Caco-2 (cell line): ENCODE measurements at regions not wholly inside any gene's neighbourhood (a gene's known extent, or its start where the extent isn't known, plus 50 kb on each side); places are given as distances from the start of the nearest gene placed in this dataset.

ENCODE experiments used
- BruUV-seq: library from RNA; stranded (reverse); fragments of 400-500 nt; replicated peaks from 2 replicates; lab custom pipeline; 2021; lab: Mats Ljungman, UMichigan
- CTCF ChIA-PET: fragments of 300-600 bp; sonication (Branson Sonifier 250); formaldehyde crosslinking; loops from one replicate; lab custom pipeline; 2022; ENCODE audit warnings: antibody characterized with exemption; lab: Charles Lee
- POLR2A ChIA-PET: fragments of 300-600 bp; sonication (Branson Sonifier 250); formaldehyde crosslinking; loops from one replicate; lab custom pipeline; 2022; ENCODE audit warnings: antibody characterized with exemption; lab: Charles Lee
- DNase-seq, 2 experiments: peaks; one replicate each; pipeline versions ENCODE4 v3.0.0 to v3.0.0-alpha.2; 2020 to 2022
- H3K27me3 ChIP-seq: replicated peaks from 2 replicates; pipeline ENCODE4 v1.6.0; 2011; ENCODE audit warnings: low read length; ENCODE audit not compliant: control insufficient read depth, insufficient read depth
- H3K36me3 ChIP-seq: 2 replicates; pipeline ENCODE4 v1.5.1; 2011; ENCODE audit warnings: low read length; ENCODE audit not compliant: control insufficient read depth, insufficient read depth
- H3K4me1 ChIP-seq: fragments of 250-450 bp; sonication (Bioruptor Pico); 2 replicates; pipeline ENCODE4 v1.5.1; 2020; ENCODE audit warnings: mild to moderate bottlenecking
- H3K4me3 ChIP-seq: 2 replicates; pipeline ENCODE4 v1.5.1; 2011; ENCODE audit warnings: low read depth, mild to moderate bottlenecking, control low read depth, low read length
- H3K9me3 ChIP-seq: fragments of 250-450 bp; sonication (Bioruptor Pico); 2 replicates; pipeline ENCODE4 v1.5.1; 2020; ENCODE audit warnings: mild to moderate bottlenecking, moderate library complexity
- H3K27ac Mint-ChIP-seq: one replicate; pipeline ENCODE4 v1.8.0; 2022; ENCODE audit warnings: mixed read lengths; ENCODE audit not compliant: unreplicated experiment
- H3K27me3 Mint-ChIP-seq: one replicate; pipeline ENCODE4 v1.8.0; 2022; ENCODE audit warnings: mixed read lengths; ENCODE audit not compliant: insufficient read depth, unreplicated experiment
- H3K36me3 Mint-ChIP-seq: one replicate; pipeline ENCODE4 v1.8.0; 2022; ENCODE audit warnings: mild to moderate bottlenecking, mixed read lengths; ENCODE audit not compliant: insufficient read depth, unreplicated experiment
- H3K4me1 Mint-ChIP-seq: one replicate; pipeline ENCODE4 v1.8.0; 2022; ENCODE audit warnings: low read depth, mixed read lengths; ENCODE audit not compliant: unreplicated experiment
- H3K4me3 Mint-ChIP-seq: one replicate; pipeline ENCODE4 v1.8.0; 2022; ENCODE audit warnings: mild to moderate bottlenecking, moderate library complexity, mixed read lengths; ENCODE audit not compliant: unreplicated experiment
- H3K9me3 Mint-ChIP-seq: one replicate; pipeline ENCODE4 v1.8.0; 2022; ENCODE audit warnings: mixed read lengths; ENCODE audit not compliant: unreplicated experiment
- intact Hi-C: fragments of 100-400 bp; cut with micrococcal nuclease; formaldehyde crosslinking; loops from one replicate; pipeline ENCODE4 v1.10.0; 2022; ENCODE audit not compliant: unreplicated experiment
- TF ChIP-seq, protein P1 (sequence below), 2 experiments: fragments of 200-600 bp in 1 of 2; IDR thresholded peaks; 1 replicate in 1 of 2; 2 replicates in 1 of 2; pipeline versions ENCODE4 v1.5.1 to v1.8.0; 2011 to 2022; ENCODE audit warnings: antibody characterized with exemption in 1 of 2, control low read depth in 1 of 2, inconsistent platforms in 1 of 2, low read depth in 1 of 2, low read length in 1 of 2, mild to moderate bottlenecking in 1 of 2, moderate library complexity in 1 of 2; ENCODE audit not compliant: insufficient read depth in 1 of 2, severe bottlenecking in 1 of 2, unreplicated experiment in 1 of 2

- BruUV-seq = no TSS peak
- CTCF ChIA-PET = no interaction called here
- H3K4me3 Mint-ChIP-seq = no peak overlapping the region
- POLR2A ChIA-PET = no interaction called here
- H3K4me3 ChIP-seq = no peak overlapping the region
- H3K9me3 Mint-ChIP-seq = no peaks in the 10 kb centered on the region
- no peaks in the 10 kb centered on the region for H3K9me3 ChIP-seq
- intact Hi-C loops = no loop called here
- H3K27ac Mint-ChIP-seq = no peak overlapping the region
- H3K4me1 Mint-ChIP-seq = peaks cover 5% of the 10 kb centered on the region
- H3K36me3 ChIP-seq = no peaks in the 10 kb centered on the region
- H3K36me3 Mint-ChIP-seq = no peaks in the 10 kb centered on the region
- H3K27me3 ChIP-seq = peaks cover 1% of the 10 kb centered on the region; the same call in 1 of the 2 replicates
- H3K4me1 ChIP-seq = no peaks in the 10 kb centered on the region
- TF ChIP-seq, protein P1, sequence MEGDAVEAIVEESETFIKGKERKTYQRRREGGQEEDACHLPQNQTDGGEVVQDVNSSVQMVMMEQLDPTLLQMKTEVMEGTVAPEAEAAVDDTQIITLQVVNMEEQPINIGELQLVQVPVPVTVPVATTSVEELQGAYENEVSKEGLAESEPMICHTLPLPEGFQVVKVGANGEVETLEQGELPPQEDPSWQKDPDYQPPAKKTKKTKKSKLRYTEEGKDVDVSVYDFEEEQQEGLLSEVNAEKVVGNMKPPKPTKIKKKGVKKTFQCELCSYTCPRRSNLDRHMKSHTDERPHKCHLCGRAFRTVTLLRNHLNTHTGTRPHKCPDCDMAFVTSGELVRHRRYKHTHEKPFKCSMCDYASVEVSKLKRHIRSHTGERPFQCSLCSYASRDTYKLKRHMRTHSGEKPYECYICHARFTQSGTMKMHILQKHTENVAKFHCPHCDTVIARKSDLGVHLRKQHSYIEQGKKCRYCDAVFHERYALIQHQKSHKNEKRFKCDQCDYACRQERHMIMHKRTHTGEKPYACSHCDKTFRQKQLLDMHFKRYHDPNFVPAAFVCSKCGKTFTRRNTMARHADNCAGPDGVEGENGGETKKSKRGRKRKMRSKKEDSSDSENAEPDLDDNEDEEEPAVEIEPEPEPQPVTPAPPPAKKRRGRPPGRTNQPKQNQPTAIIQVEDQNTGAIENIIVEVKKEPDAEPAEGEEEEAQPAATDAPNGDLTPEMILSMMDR (IDR thresholded peaks at IDR 0.05; ENCODE audit: insufficient read depth in 1 of 2, low read depth in 1 of 2, low read length in 1 of 2, severe bottlenecking in 1 of 2, unreplicated experiment in 1 of 2) = no peak
- peaks cover 15% of the 10 kb centered on the region for H3K27me3 Mint-ChIP-seq
- DNase-seq = no peak
These were observed 86.3 kb upstream of the IER5L start for GRCh38 chr9:129264388-129264787.

GRCh38 chr9:129263836-129264235 lies 85.8 kb upstream of the IER5L start:
- intact Hi-C loops = no loop called here
- H3K36me3 Mint-ChIP-seq = no peaks in the 10 kb centered on the region
- H3K27ac Mint-ChIP-seq = no peak overlapping the region
- no peaks in the 10 kb centered on the region for H3K9me3 Mint-ChIP-seq
- no TSS peak for BruUV-seq
- TF ChIP-seq, protein P1 (IDR thresholded peaks at IDR 0.05; ENCODE audit: insufficient read depth in 1 of 2, low read depth in 1 of 2, low read length in 1 of 2, severe bottlenecking in 1 of 2, unreplicated experiment in 1 of 2) = no peak
- Histone ChIP-seq H3K4me3 (no peak overlapping the region), H3K27me3 (peaks cover 1% of the 10 kb centered on the region; the same call in 1 of the 2 replicates), H3K9me3 (no peaks in the 10 kb centered on the region), H3K36me3 (no peaks in the 10 kb centered on the region), H3K4me1 (peaks cover 1% of the 10 kb centered on the region; the same call in 1 of the 2 replicates)
- DNase-seq = no peak
- peaks cover 20% of the 10 kb centered on the region for H3K27me3 Mint-ChIP-seq
- H3K4me3 Mint-ChIP-seq = no peak overlapping the region
- ChIA-PET POLR2A (no interaction called here), CTCF (no interaction called here)
- peaks cover 10% of the 10 kb centered on the region for H3K4me1 Mint-ChIP-seq

DNA sequence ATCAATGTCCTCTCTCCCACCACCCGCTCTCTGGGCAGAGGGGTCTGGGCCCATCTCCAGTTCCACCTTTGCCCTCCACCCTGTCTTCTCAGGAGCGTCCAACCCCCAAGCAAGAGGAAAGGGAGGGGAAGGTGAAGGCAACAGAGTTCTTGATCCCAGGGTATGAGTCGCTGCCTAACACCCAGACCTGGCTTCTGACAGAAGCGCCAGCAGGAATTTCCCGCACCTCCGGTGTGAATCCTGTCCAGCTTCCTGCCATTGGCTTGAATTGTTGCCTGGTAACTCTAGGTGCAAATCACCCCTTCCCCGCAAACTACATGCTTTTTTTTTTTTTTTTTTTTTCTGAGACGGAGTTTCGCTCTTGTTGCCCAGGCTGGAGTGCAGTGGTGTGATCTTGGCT lies 84.2 kb upstream of the IER5L start:
- Mint-ChIP-seq H3K4me1 (peaks cover 11% of the 10 kb centered on the region), H3K27me3 (peaks cover 20% of the 10 kb centered on the region), H3K4me3 (no peak overlapping the region), H3K27ac (no peak overlapping the region), H3K36me3 (no peaks in the 10 kb centered on the region), H3K9me3 (no peaks in the 10 kb centered on the region)
- Histone ChIP-seq H3K4me1 (peaks cover 5% of the 10 kb centered on the region; the same call in 1 of the 2 replicates), H3K27me3 (peaks cover 1% of the 10 kb centered on the region), H3K9me3 (no peaks in the 10 kb centered on the region), H3K4me3 (no peak overlapping the region), H3K36me3 (no peaks in the 10 kb centered on the region)
- intact Hi-C loops = no loop called here
- BruUV-seq = no TSS peak
- TF ChIP-seq, protein P1 (IDR thresholded peaks at IDR 0.05; ENCODE audit: insufficient read depth in 1 of 2, low read depth in 1 of 2, low read length in 1 of 2, severe bottlenecking in 1 of 2, unreplicated experiment in 1 of 2) = no peak
- ChIA-PET CTCF (no interaction called here), POLR2A (interaction anchor here (0.6 kb wide), 1 partner anchor 11 kb away, joined by 4 read pairs; no protein-coding TSS in a partner anchor)
- no peak for DNase-seq
